Mucosa of stomach (tissue), 1 donor: ENCODE measurements at regions not wholly inside any gene's neighbourhood (a gene's known extent, or its start where the extent isn't known, plus 50 kb on each side); places are given as distances from the start of the nearest gene placed in this dataset.

Experiments used
- H3K27me3 ChIP-seq: one replicate; pipeline ENCODE4 v1.7.0; 2013; ENCODE audit warnings: mild to moderate bottlenecking, low read length; ENCODE audit not compliant: control insufficient read depth, insufficient read depth
- H3K36me3 ChIP-seq: one replicate; pipeline ENCODE4 v1.7.0; 2013; ENCODE audit warnings: low read length; ENCODE audit not compliant: control insufficient read depth, insufficient read depth
- H3K4me1 ChIP-seq: one replicate; pipeline ENCODE4 v1.7.0; 2013; ENCODE audit warnings: mild to moderate bottlenecking, low read length; ENCODE audit not compliant: control insufficient read depth, insufficient read depth
- H3K4me3 ChIP-seq: one replicate; pipeline ENCODE4 v1.7.0; 2013; ENCODE audit warnings: low read length
- H3K9ac ChIP-seq: one replicate; pipeline ENCODE4 v1.7.0; 2013; ENCODE audit warnings: mild to moderate bottlenecking, low read length, moderate library complexity
- H3K9me3 ChIP-seq: one replicate; pipeline ENCODE4 v1.7.0; 2013; ENCODE audit warnings: mild to moderate bottlenecking, low read length, moderate library complexity; ENCODE audit not compliant: control insufficient read depth
- donor health status: Pancreatic carcinoma.

DNA sequence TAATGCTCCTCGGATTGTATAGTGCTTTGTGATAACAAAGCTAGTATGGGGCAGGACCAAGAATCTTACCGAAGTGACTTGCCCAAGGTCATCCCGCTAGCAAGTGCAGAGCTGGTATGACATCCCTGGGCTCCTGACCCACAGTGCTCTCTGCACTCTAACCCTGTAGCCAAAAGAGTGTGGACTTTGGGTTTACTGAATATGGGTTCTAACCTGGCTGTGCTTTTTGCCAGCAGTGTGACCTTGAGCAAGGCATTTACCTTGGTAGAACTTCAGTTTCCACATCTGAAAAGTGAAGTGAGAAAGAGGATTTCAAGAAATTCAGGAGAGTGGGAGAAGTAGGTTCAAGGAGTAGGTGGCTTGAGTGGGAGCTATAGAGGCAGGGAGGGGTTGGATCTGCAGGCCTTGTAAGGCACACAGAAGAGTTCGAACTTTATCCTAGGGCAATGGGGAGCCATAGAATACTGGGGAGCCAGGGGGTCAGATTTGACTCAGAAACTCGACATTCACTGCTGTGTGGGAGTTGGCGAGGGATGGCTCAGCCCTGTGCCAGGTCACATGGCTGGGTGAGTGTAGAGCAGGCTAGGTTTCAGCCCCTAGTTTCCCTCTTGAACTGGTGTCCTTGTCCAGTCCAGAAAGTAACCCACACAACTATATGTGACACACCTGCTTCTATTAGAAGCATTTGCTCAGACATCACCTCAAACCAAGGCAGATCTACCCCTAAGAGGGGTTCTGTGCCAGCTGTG is 91.9 kb downstream of the RPLP1 start:
- Histone ChIP-seq H3K36me3 (no peaks in the 10 kb centered on the region), H3K4me1 (no peaks in the 10 kb centered on the region), H3K9me3 (no peaks in the 10 kb centered on the region), H3K27me3 (no peaks in the 10 kb centered on the region), H3K9ac (no peak overlapping the region), H3K4me3 (no peak overlapping the region)

DNA sequence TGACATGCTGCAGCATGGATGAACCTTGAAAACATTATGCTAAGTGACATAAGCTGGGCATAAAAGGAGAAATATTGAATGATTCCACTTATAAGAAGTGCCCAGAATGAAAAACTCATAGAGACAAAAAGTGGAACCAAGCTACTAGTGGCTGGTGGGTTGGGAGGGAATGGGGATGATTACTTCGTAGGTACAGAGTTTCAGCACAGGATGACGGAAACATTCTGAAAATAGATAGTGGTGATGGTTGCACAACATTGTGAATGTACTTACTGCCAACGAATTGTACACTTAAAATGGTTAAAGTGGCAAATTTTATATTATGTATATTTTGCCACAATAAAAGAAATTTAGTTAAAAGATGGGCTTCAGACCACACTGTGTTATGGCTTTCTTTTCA is 93.6 kb downstream of the RPLP1 start:
- Histone ChIP-seq H3K9ac (no peak overlapping the region), H3K27me3 (no peaks in the 10 kb centered on the region), H3K9me3 (no peaks in the 10 kb centered on the region), H3K4me3 (no peak overlapping the region), H3K4me1 (no peaks in the 10 kb centered on the region), H3K36me3 (no peaks in the 10 kb centered on the region)

DNA sequence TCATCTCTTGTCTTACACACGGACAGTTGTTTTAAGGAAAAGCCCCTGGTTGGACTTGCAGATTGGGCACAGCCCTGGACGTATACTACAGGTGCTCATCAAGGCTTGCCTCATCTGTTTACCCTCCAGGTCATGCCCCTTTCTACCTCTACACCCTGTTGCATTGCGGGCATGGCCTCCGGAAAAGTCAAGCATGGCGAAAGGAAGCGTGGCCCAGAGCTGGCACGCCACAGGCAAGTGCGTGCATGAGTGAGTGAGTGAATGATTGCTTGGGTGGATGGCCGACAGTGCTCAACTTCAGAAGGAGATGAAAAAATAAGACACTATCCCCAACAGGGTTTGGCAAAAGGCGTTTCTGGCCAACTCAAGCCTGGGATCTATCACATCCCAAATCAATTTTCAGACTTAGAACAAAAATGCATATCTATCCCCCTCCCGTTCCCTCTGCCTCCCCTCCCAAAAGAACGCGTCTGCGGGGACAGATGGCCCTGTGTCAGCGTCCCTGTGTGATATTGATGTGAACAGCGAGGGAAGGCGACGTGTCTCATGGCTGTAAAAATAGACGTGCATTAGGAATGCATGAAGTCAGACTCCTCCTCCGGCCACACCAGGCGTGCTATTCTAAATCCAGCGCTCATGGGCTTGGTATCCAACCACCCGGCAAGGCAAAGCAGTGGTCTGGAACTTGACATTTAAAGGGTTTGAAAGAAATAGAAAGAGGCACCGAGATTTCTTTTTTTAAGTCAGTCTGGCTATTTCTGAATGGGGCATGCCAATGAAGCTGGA is 96.0 kb downstream of the RPLP1 start:
- H3K4me3 ChIP-seq = no peak overlapping the region
- H3K27me3 ChIP-seq = no peaks in the 10 kb centered on the region
- no peak overlapping the region for H3K9ac ChIP-seq
- H3K36me3 ChIP-seq = no peaks in the 10 kb centered on the region
- peaks cover 12% of the 10 kb centered on the region for H3K9me3 ChIP-seq
- no peaks in the 10 kb centered on the region for H3K4me1 ChIP-seq

DNA sequence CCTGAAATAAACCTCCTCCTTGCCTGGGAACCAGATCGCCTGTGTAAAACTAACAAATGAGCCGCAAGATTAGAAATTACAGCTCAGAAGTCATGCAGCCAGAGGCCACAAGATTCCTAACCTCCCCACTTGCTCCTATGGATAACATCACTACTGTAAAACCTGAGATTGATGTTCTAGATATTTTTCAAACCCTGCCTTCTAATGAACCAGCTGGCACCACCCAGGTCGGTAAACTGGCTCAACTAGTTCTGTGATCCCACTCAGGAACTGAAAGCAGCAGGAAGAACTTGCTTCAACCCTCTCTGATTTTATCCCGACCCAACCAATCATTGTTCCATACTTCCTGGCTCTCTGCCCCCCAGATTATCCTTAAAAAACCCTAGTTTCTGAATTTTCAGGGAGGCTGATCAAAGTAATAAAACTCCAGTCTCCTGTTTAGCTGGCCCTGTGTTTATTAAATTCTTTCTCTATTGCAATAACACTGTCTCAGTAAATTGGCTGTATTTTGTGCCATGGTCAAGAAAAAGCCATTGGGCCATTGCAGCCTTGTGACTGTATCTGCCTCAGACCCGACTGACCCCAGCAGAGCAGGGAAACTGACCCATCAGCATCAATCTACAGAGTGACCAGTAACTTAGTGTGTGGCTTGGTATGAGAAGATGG is 98.9 kb downstream of the RPLP1 start:
- H3K36me3 ChIP-seq = no peaks in the 10 kb centered on the region
- no peak overlapping the region for H3K4me3 ChIP-seq
- no peaks in the 10 kb centered on the region for H3K27me3 ChIP-seq
- peaks cover 12% of the 10 kb centered on the region for H3K9me3 ChIP-seq
- no peaks in the 10 kb centered on the region for H3K4me1 ChIP-seq
- no peak overlapping the region for H3K9ac ChIP-seq

DNA sequence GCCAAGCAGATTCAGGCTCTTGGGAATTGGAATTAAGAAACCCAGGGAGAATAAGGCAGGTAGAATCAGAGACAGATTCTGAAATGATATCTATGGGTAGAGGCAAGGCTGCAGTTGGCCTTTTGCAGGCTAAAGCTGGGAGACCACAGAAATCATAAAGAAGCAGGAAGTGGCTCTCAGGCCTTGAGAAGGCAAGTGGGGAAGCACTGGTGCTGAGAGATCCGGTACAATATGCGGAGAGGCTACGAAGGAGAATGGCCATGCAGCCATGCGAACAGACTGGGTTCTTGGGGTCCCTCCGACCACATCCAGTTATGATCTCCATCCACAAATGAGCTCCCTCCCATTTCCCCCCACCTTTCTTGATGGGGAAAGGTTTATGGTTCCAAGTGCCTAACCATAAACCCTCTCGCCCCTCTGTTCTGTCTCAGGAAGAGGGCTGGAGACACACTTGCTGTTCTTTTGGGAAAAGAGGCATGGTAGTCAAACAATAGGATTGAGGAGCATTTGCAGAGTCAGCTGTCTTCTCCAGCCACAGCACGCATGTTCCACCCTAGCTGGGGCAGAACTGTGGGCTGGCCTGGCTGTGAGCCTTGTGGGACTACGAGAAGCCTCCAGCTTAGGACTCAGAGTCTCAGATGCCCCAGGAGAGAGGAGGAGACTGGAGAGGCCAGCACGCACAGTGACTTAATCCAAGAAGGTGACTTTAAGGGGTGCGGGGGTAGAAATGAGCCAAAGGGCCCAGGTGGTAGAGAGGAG is 99.6 kb downstream of the RPLP1 start:
- peaks cover 12% of the 10 kb centered on the region for H3K9me3 ChIP-seq
- H3K27me3 ChIP-seq = no peaks in the 10 kb centered on the region
- H3K4me3 ChIP-seq = no peak overlapping the region
- H3K36me3 ChIP-seq = no peaks in the 10 kb centered on the region
- H3K9ac ChIP-seq = no peak overlapping the region
- no peaks in the 10 kb centered on the region for H3K4me1 ChIP-seq

DNA sequence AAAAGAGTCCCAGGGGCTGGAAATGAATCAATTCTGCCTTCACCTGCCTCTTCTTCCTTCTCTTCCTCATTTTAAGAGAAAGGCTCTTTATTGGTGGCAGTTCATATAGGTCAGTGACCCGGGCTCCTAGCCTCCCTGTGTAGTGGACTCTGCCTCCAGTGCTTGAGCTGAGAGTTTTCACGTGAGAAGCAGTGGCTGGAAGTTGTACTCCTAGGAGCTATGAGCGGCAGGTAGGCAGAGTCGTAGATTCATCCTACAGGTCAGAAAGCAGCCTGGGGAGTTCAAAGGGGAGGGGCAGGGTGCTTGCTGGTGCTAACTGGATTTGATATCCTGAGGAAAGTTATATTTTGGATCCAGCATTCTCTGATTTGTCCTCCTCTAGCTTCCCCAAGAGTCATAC is 101.1 kb downstream of the RPLP1 start:
- Histone ChIP-seq H3K9ac (no peak overlapping the region), H3K4me1 (peaks cover 13% of the 10 kb centered on the region), H3K4me3 (no peak overlapping the region)

DNA sequence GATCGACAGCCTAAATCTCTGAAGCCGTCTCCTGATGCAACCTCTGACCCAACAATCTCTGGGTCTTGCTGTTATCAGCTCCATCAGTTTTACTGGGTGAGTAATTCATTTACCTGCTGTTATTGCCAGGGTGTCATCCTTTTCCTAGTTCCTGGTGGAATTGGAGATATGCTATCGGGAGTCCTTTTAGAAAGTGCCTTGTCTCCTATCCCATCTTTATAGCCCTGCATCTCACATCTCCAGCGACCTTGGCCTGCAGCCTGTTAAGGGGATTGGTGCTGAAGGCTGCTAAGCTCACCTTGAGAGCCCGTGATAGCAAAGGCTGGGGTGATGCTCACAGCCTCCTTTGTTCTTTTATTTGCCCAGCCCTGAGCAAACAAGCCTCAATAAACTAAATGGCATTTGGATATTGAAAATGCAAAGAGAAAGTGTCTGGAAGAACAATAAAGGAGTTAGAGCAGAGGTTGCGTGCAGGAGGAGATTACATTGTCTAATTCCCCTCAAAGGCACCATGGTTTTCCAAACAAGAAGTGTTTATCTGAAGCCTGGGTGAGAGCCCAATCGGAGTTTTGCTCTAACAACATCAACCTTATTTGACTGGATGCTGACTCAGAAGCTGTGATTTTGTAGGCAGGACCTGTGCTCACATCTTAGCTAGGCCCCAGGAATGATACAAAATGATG is 101.8 kb downstream of the RPLP1 start:
- no peak overlapping the region for H3K9ac ChIP-seq
- no peaks in the 10 kb centered on the region for H3K36me3 ChIP-seq
- H3K4me1 ChIP-seq = peaks cover 13% of the 10 kb centered on the region
- H3K27me3 ChIP-seq = no peaks in the 10 kb centered on the region
- peaks cover 12% of the 10 kb centered on the region for H3K9me3 ChIP-seq
- H3K4me3 ChIP-seq = no peak overlapping the region

More for the DNA sequence above, 101.1 kb downstream of the RPLP1 start:
- no peaks in the 10 kb centered on the region for H3K27me3 ChIP-seq
- no peaks in the 10 kb centered on the region for H3K36me3 ChIP-seq
- peaks cover 12% of the 10 kb centered on the region for H3K9me3 ChIP-seq

DNA sequence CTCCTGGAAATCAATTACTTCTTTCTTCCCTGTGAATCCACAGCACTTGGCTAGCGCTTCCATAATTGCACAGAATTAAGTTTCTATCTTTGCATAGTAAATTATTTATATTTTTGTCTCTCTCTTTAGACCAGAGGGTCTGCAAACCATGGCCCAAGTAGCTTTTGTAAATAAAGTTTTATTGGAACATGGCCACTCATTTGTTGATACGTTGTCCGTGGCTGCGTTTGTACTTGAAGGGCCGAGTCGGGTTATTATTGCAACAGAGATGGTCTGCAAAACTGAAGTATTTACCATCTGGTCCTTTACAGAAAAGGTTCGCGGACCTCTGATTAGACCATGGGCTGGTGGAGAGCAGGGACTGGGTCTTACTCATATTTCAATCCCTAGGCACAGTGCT is 102.5 kb downstream of the RPLP1 start:
- no peak overlapping the region for H3K4me3 ChIP-seq
- no peaks in the 10 kb centered on the region for H3K36me3 ChIP-seq
- H3K4me1 ChIP-seq = peaks cover 17% of the 10 kb centered on the region
- no peak overlapping the region for H3K9ac ChIP-seq
- peaks cover 12% of the 10 kb centered on the region for H3K9me3 ChIP-seq
- no peaks in the 10 kb centered on the region for H3K27me3 ChIP-seq

DNA sequence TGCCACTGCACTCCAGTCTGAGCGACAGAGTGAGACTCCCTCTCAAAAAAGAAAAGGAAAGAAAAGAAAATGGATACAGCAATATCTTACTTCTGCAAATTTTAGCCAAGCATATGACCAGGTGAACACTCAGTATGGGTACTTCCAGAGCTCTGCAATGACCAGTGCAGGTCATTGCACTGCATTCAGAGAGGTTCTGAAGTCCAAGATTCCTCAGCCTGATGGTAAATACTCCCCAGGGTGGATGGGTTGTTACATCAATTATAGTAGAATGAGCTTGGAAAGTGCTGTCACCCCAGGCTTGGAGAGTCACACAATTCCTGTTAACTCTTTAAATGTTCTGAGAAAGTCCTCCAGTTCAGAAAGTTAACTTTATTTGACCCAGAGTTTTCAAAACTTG is 103.7 kb downstream of the RPLP1 start:
- Histone ChIP-seq H3K4me3 (no peak overlapping the region), H3K27me3 (no peaks in the 10 kb centered on the region), H3K4me1 (peaks cover 28% of the 10 kb centered on the region), H3K36me3 (no peaks in the 10 kb centered on the region), H3K9ac (no peak overlapping the region), H3K9me3 (peaks cover 12% of the 10 kb centered on the region)

DNA sequence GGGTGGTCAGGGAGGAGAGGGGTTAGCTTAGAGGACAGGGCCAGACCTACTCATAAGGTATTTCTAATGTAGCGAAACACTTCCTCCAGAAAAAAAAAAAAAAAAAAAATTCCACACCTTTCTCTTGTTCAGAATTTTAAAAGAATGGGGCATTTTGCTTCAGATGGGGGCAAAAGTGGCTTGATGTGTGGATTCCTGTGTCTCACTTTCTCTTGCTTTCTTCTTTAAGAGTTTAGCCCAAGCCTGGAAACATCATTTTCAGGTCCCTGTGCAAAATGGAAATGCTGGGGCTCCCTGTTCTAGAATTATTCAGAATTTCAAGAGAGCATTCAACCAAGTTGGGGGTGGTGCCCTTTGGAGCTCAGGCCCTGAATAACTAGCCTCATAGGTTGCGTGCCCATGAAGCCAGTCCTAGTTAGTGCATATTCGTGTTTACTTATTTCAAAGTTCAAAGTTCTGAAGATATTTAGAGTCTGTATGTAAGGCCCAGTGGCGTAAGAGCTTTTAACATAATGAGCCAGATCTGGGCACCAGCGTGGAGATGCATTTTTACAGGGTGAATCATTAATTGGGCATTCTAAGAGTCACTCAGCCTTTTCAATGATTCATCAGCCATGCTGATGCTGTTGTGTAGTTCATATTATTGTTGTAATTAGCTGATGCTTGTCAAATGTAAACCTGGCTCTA is 104.5 kb downstream of the RPLP1 start:
- Histone ChIP-seq H3K9me3 (peaks cover 3% of the 10 kb centered on the region), H3K36me3 (no peaks in the 10 kb centered on the region), H3K9ac (no peak overlapping the region), H3K4me3 (no peak overlapping the region), H3K4me1 (peaks cover 36% of the 10 kb centered on the region), H3K27me3 (no peaks in the 10 kb centered on the region)
